NCI-H1930 (cell line): ENCODE measurements at regions not wholly inside any gene's neighbourhood (a gene's known extent, or its start where the extent isn't known, plus 50 kb on each side); places are given as distances from the start of the nearest gene placed in this dataset.

Experiments used
- DNase-seq, 2 experiments: peaks; one replicate each; lab custom pipeline; 2025; lab: John Stamatoyannopoulos, UW

GRCh38 chr12:92032101-92032500, 113.5 kb downstream of the BTG1 start:
- DNase-seq: no peak

GRCh38 chr12:92030618-92031017, 115.0 kb downstream of the BTG1 start:
- DNase-seq: no peak

GRCh38 chr12:92029902-92030586, 115.6 kb downstream of the BTG1 start:
- no peak for DNase-seq

- DNase-seq: no peak
Observed at GRCh38 chr12:92029136-92029535, 116.5 kb downstream of the BTG1 start.

GRCh38 chr12:92028441-92028709, 117.3 kb downstream of the BTG1 start:
- no peak for DNase-seq

GRCh38 chr12:92027701-92028440, 117.8 kb downstream of the BTG1 start:
- no peak for DNase-seq

- DNase-seq: no peak
Observed at GRCh38 chr12:92027243-92027642, 118.4 kb downstream of the BTG1 start.

GRCh38 chr12:92025462-92026207, 120.0 kb downstream of the BTG1 start:
- peak in 1 of 2 experiments; percentile 38 for DNase-seq

- DNase-seq: no peak
Observed at GRCh38 chr12:92022093-92022492, 123.6 kb downstream of the BTG1 start.

- DNase-seq: no peak
Observed at GRCh38 chr12:92021666-92022035, 124.0 kb downstream of the BTG1 start.

GRCh38 chr12:92020983-92021665, 124.5 kb downstream of the BTG1 start:
- no peak for DNase-seq

GRCh38 chr12:92019491-92020277, 126.0 kb downstream of the BTG1 start:
- no peak for DNase-seq

GRCh38 chr12:92012691-92013090, 133.0 kb downstream of the BTG1 start:
- DNase-seq: no peak

- DNase-seq: no peak
Observed at GRCh38 chr12:92010853-92011701, 134.6 kb downstream of the BTG1 start.

- DNase-seq: no peak
Observed at GRCh38 chr12:92010368-92010767, 135.3 kb downstream of the BTG1 start.

GRCh38 chr12:92008345-92008744, 137.3 kb downstream of the BTG1 start:
- DNase-seq: no peak

GRCh38 chr12:92007787-92008186, 137.9 kb downstream of the BTG1 start:
- DNase-seq: no peak

- DNase-seq: no peak
Observed at GRCh38 chr12:92003701-92004100, 141.9 kb downstream of the BTG1 start.

- no peak for DNase-seq
Observed at GRCh38 chr12:92002673-92003382, 142.8 kb downstream of the BTG1 start.

GRCh38 chr12:92002195-92002649, 143.4 kb downstream of the BTG1 start:
- no peak for DNase-seq
